GM18867 (cell line): ENCODE measurements at regions not wholly inside any gene's neighbourhood (a gene's known extent, or its start where the extent isn't known, plus 50 kb on each side); places are given as distances from the start of the nearest gene placed in this dataset.
"Not testable (repeated sequence)": the region's sequence is repeated elsewhere in the genome, so short reads cannot be mapped to it uniquely, and the experiment has no call there.

Experiments
- ATAC-seq: cut with Tn5 transposase; IDR thresholded peaks from one replicate; pipeline ENCODE4 v1.9.1; 2021; ENCODE audit warnings: mild to moderate bottlenecking, moderate library complexity; ENCODE audit not compliant: unreplicated experiment

GRCh38 chr5:56763711-56764466 is 51.5 kb upstream of the MAP3K1 start:
- ATAC-seq, result no peak

- ATAC-seq, result no peak
Measured at GRCh38 chr5:56763182-56763581, 52.2 kb upstream of the MAP3K1 start.

GRCh38 chr5:56761151-56761885 is 54.0 kb upstream of the MAP3K1 start:
- ATAC-seq, result no peak

DNA sequence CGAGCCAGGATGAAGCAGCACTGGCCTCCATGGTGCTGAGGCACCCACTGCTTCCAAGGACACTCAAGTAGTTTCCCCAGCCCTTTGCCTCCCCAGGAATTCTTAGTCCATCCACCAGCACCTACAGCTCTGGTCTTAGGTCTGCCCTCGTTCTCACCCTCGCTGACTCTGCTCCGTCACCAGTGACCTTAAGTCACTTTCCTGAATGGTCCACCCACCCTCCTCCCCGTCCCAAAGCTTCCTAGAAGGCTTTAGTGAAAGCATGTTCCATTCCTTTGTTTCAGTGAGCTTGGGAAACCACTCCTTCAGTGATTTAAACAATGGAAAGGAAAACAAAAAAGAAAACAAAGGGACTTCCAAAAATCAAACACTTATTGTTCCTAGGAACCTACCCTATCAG is 54.6 kb upstream of the MAP3K1 start:
- no peak for ATAC-seq

- no peak for ATAC-seq
Measured at GRCh38 chr5:56759521-56760216, 55.7 kb upstream of the MAP3K1 start.

- ATAC-seq, result no peak
Measured at GRCh38 chr5:56757077-56757476, 58.3 kb upstream of the MAP3K1 start.

DNA sequence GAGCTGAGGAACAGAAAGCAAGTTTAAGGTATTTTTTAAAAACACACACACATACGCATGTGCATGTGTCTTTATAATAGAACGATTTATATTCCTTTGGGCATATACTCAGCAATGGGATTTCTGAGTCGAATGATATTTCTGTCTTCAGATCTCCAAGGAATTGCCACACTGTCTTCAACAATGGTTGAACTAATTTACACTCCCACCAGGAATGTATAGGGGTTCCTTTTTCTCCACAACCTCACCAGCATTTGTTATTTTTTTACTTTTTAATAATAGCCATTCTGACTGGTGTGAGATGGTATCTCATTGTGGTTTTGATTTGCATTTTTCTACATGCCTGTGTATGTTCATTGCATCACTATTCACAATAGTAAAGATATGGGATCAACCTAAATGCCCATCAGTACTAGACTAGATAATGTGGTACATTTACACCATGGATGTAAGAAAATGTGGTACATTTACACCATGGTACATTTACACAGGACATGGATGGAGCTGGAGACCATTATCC is 60.3 kb upstream of the MAP3K1 start:
- ATAC-seq, result no peak

- ATAC-seq, result not testable (repeated sequence)
Measured at GRCh38 chr5:56753588-56753987, 61.8 kb upstream of the MAP3K1 start.

GRCh38 chr5:56751572-56752313 is 63.6 kb upstream of the MAP3K1 start:
- ATAC-seq, result no peak

- ATAC-seq, result no peak
Measured at GRCh38 chr5:56749842-56750241, 65.5 kb upstream of the MAP3K1 start.

DNA sequence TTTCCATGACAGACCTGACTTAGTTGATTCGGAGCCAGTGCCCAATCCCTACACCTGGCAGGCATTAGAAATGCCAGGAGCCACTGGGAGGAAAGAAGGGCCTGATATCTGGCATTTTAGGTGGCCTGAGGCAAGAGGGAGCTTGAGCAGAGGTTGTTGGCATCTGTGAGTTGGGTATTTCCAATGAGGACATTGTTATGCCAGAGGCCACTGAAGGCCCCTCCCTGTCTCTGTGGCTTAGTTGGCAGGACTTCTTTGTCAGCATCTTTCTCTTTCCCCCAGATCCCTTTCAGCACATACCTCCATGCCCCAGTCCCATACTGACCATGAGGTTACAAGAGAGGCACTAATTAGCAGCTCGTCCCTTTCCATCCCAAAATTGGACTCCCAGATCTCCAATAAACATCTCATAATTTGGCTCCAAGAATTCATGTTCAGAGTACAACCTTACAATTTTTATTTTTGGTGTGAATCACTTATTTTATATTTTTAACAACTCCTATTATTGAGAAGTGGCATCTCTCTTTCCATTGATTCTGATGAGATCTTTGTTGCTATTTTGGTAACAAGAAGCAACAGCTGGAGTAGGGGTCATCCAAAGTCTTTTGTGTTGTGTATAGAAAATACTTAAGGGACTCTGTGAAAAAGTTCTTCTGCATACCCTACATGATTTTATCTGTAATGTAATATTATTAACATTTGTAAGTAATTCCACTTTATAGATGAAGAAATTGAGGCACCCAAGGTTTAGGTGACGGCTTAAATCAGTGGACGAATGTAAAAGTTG is 68.6 kb upstream of the MAP3K1 start:
- ATAC-seq, result no peak

- ATAC-seq, result no peak
Measured at GRCh38 chr5:56745864-56746263, 69.5 kb upstream of the MAP3K1 start.

DNA sequence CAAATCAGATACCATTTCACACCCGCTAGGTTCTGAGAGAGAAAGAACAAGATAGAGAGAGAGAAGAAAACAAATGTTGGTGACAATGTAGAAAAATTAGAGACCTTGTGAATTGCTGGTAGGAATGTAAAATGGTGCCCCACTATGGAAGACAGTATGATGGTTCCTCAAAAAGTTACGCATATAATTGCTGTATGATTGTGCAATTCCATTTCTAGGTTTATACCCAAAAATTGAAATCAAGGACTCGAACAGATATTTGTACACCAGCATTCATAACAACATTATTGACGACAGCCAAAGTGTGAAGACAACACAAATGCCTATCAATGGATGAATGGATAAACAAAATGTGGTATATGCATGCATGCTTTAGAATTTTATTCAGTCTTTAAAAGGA is 74.5 kb upstream of the MAP3K1 start:
- no peak for ATAC-seq

DNA sequence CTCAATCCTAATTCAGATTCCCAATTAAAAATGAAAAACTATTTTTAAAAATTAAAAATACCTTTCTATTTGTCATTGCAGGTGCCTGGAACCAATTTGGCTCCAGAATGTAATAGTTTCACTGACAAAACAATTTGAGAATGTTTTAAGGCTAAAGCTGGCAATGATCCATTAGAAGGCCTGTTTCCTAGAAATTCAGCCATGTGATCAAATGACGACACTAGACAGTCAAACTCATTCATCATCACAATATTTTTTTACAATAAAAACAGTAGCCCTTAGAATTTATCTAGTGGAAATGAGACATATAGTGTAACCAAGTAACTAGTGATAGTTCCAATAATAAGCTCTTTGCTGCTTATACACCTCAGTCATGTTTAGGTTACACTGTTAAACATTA is 75.4 kb upstream of the MAP3K1 start:
- ATAC-seq, result no peak

DNA sequence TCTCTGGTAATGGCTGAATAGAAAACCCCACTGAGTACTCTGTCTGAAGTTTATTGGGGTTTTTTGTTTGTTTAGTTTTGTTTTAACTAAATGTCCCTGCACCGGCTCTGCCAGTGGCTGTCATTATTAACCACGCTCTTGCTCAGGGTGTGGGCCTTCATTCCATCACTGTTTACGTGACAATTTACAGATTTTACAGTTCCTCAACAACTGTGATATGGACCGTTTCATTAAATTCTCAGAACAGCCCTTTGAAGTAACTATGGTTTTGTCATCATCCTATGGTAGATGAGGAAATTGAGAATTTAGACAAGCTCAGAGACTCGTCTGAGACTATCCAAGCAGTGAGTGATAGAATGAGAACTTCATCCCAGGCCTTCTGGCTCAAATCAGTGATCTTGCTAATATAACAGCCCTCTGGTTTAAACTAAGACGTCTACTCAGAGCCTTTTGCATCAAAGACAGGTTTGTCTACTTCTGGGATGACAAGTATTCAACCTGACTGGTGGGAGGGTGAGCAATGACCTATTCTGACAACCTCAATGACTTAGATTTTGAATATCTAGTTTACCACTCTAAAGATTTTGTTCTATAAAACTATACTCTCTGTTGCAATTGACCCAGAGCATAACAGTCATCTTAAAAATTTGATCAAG is 77.3 kb upstream of the MAP3K1 start:
- ATAC-seq, result no peak

- ATAC-seq, result no peak
Measured at GRCh38 chr5:56737002-56737621, 78.2 kb upstream of the MAP3K1 start.

DNA sequence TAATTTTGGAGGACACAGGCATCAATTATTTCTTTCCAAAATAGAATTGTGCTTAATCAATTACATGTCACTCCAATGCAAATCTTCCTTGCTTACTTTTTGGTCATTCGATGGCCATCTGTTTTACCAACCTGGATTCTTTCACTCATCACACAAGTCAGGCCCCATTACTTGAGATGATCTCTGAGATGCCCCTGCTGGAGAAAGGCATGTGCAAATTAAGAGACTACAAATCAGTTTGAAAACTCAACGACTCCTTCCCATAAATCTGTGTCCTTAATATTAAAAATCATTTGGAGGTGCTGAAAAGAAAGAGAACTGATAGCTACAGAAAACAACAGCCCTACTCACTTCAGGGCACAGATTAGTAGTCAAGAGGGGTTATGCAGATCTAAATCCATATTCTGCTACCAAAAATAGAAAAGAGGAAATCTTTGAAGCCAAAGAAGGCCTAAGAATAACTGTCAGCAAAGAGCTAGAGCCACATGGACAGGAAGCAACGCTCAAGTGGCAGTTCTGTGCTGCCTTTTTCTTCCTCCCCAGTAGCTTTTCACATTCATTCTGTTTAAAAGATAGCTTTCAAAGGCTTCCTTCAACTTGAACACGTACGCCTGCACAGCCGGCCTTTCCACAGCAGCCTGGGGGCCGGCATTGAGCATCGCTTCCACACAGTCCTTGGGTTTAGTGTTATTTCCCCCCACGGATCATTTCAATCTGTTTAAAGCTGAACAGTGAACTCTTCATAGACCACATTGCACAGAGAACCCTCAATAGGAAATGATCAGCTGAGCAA is 79.3 kb upstream of the MAP3K1 start:
- no peak for ATAC-seq

- no peak for ATAC-seq
Measured at GRCh38 chr5:56734091-56734694, 81.2 kb upstream of the MAP3K1 start.
